Mesodermal cell (in vitro differentiated cells): ENCODE measurements at regions not wholly inside any gene's neighbourhood (a gene's known extent, or its start where the extent isn't known, plus 50 kb on each side); places are given as distances from the start of the nearest gene placed in this dataset.

Experiments used
- H3K27ac ChIP-seq: 2 replicates; pipeline ENCODE4 v1.7.0; 2013; ENCODE audit warnings: mild to moderate bottlenecking, low read depth, low read length, moderate library complexity; ENCODE audit not compliant: severe bottlenecking
- H3K36me3 ChIP-seq: 2 replicates; pipeline ENCODE4 v1.7.1; 2013; ENCODE audit warnings: mild to moderate bottlenecking, low read length, moderate library complexity; ENCODE audit not compliant: control insufficient read depth, insufficient read depth
- H3K4me1 ChIP-seq: one replicate; pipeline ENCODE4 v1.7.1; 2013; ENCODE audit warnings: mild to moderate bottlenecking, low read length; ENCODE audit not compliant: insufficient read depth, control insufficient read depth, poor library complexity, severe bottlenecking
- H3K4me3 ChIP-seq: 2 replicates; pipeline ENCODE4 v1.7.0; 2013; ENCODE audit warnings: low read length, control low read depth, mild to moderate bottlenecking; ENCODE audit not compliant: insufficient read depth, poor library complexity, severe bottlenecking; ENCODE audit errors: extremely low read depth
- H3K9me3 ChIP-seq: 2 replicates; pipeline ENCODE4 v1.7.1; 2013; ENCODE audit warnings: mild to moderate bottlenecking, low read length, moderate library complexity; ENCODE audit not compliant: control insufficient read depth
- WGBS, 2 experiments: methylation state at CpG; one replicate each; pipeline ENCODE4 v1.1.5; 2013; ENCODE audit warnings: missing lambda C conversion rate in 2 of 2; ENCODE audit not compliant: insufficient coverage in 2 of 2; 5-methylcytosine and 5-hydroxymethylcytosine counted together

- Histone ChIP-seq H3K36me3 (no peaks in the 10 kb centered on the region), H3K4me3 (no peak overlapping the region), H3K27ac (no peak overlapping the region), H3K9me3 (no peaks in the 10 kb centered on the region), H3K4me1 (peaks cover 2% of the 10 kb centered on the region)
- 91% methylated on average over 1 of the region's 2 CpGs; no CpG with 5 or more reads in 1 of the 2 experiments for WGBS, 2 experiments
These were observed 200.4 kb downstream of the KIF18A start for GRCh38 chr11:27907530-27907929.

GRCh38 chr11:27907091-27907490 lies 200.9 kb downstream of the KIF18A start:
- 100% methylated on average over 2 of the region's 2 CpGs for WGBS, 2 experiments
- Histone ChIP-seq H3K36me3 (no peaks in the 10 kb centered on the region), H3K27ac (no peak overlapping the region), H3K9me3 (no peaks in the 10 kb centered on the region), H3K4me1 (peaks cover 2% of the 10 kb centered on the region), H3K4me3 (no peak overlapping the region)

DNA sequence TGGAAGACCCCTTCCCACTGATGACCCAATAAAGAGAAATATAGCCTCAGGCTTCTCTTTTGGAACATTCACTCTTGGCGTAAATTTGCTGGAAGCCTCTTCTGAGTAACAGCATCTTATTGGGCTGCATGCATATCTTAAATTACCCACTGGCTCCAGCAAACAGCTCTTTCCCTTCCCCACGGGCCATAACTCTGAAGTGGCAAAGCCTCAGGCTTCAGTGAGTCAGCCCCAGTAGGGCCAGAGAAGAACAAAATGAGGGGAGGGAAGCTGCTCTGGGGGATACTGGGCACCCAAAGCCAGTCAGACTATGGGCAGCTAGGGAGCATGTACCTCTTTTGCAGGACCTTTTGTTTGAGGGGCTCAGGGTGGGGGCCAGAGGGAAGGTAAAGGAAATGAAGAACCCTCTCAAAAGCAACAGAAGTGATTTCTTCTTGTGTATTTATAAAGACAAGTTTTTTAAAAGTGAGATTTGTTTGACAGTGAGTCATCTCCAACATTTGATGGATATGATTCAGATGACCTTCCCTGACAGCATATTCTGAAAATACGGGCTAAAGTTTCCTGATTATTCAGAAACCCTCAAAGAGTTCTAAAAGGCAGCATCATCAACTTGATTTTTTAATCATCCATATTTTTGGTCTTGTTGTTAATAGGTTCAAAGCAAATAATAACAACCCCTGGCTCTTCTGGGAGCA lies 203.4 kb downstream of the KIF18A start:
- WGBS, 2 experiments: 57 to 88% methylated on average over 1 to 2 of the region's 3 CpGs
- Histone ChIP-seq H3K36me3 (no peaks in the 10 kb centered on the region), H3K4me3 (no peak overlapping the region), H3K27ac (no peak overlapping the region), H3K9me3 (no peaks in the 10 kb centered on the region), H3K4me1 (no peaks in the 10 kb centered on the region)

DNA sequence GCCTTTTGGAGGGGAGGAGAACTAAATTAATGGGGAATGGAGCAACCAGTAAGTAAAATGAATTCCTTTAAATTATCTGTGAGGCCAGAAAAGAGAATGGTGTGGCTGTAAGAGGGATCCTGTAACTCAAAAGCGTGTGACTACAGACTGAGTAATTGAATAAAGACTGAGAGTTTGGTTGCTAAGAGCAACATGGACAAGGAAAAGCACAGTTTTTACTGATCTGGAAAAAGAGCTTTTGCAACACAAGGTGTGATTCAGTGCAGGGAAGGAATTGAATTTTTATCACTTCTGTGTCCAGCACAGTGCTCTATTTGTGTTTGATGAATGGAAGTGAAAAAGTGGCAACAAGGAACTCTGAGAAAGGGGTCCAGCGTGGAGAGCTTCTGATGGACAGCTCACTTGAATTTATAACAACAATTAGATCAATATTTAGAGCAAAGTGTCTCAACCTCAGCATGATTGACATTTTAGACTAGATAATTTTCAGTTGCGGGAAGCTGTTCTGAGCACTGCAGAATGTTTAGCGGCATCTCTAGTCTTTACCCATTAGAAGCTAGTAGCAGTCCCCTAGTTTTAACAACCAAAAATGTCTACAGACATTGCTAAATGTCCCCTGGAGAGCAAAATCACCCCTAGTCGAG lies 202.8 kb upstream of the BDNF start:
- Histone ChIP-seq H3K36me3 (no peaks in the 10 kb centered on the region), H3K4me3 (no peak overlapping the region), H3K4me1 (no peaks in the 10 kb centered on the region), H3K9me3 (no peaks in the 10 kb centered on the region), H3K27ac (no peak overlapping the region)
- 87 to 88% methylated on average over 2 of the region's 5 CpGs for WGBS, 2 experiments

DNA sequence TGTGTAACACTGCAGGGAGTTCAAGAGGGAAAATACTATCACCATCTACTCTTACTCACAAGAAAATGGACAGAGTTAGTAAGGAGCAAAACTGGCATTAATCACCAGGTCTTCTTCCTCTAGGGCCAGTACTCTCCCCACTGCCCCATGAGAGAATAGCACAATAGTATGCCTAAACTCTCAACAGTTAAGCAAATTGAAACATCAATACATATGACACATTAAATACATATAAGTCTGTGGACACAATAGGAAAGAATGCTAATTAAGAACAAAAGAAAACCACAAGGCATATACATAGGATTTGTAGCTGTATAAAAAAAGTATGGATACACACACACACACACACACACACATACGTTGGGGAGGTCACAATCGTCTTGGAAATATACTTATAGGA lies 197.9 kb upstream of the BDNF start:
- WGBS, 2 experiments: no CpG with 5 or more reads among the region's 2 CpGs
- H3K4me1 ChIP-seq: no peaks in the 10 kb centered on the region
- H3K36me3 ChIP-seq: no peaks in the 10 kb centered on the region
- no peak overlapping the region for H3K27ac ChIP-seq
- H3K9me3 ChIP-seq: no peaks in the 10 kb centered on the region
- H3K4me3 ChIP-seq: no peak overlapping the region

DNA sequence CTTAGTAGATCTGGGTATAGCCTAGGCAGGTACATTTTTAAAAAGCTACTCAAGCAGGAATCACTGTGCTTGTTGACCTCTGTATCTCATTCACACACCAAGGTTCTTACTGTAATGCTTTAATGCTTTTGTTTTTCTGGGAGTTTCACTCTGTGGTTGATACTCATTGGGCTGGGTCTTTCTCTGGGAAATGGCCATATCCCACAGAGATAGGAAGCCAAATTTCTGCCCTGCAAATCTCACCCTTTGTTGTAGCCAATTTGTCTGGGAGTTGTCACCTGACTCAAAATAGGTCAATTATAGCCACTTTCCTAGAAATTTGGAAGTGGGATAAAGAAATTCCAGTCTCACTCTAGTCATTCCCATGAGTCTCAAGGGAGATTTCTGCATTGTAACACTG lies 195.8 kb upstream of the BDNF start:
- H3K36me3 ChIP-seq: no peaks in the 10 kb centered on the region
- H3K4me3 ChIP-seq: no peak overlapping the region
- no peaks in the 10 kb centered on the region for H3K9me3 ChIP-seq
- H3K4me1 ChIP-seq: no peaks in the 10 kb centered on the region
- H3K27ac ChIP-seq: no peak overlapping the region

DNA sequence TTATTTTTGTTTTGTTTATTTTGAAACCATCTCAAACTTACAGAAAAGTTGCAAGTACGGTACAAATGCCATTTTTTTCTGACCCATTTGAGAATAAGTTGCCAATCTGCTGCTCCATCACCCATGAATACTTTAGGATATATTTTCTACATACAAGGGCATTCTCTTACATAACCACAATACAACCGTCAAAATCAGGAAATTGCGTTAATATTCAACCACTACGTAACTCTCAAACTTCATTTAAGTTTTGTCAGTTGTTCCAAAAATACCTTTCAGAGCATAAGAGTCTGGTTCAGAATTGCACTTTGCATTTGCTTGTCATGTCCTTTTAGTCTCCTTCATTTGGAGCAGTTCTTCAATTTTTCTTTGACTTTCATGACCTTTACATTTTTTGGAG lies 194.3 kb upstream of the BDNF start:
- WGBS, 2 experiments: 89 to 98% methylated on average over 3 to 4 of the region's 4 CpGs
- Histone ChIP-seq H3K9me3 (no peaks in the 10 kb centered on the region), H3K4me3 (no peak overlapping the region), H3K27ac (no peak overlapping the region), H3K36me3 (no peaks in the 10 kb centered on the region), H3K4me1 (no peaks in the 10 kb centered on the region)

DNA sequence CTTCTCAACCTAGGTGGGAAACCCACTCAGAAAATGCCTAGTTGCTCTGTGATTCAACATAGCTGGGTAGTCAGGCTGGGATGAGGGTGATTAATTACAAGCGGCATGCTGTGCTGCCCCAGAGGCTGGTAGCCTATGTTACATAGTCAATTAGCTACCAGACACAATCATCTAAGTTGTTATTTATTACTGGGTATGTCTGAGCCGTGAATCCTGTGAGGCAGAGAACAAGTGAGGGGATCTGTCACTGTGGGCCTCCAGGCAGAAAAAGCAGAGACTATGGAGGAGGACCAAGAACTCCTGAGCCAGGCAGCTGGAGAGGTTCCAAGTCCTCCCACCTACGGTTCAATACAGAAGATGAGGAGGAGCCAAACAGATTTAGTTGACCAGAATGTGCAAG lies 186.6 kb upstream of the BDNF start:
- Histone ChIP-seq H3K4me1 (peaks cover 5% of the 10 kb centered on the region), H3K4me3 (no peak overlapping the region), H3K9me3 (no peaks in the 10 kb centered on the region), H3K27ac (no peak overlapping the region), H3K36me3 (no peaks in the 10 kb centered on the region)
- 88 to 100% methylated on average over 1 to 2 of the region's 3 CpGs for WGBS, 2 experiments

DNA sequence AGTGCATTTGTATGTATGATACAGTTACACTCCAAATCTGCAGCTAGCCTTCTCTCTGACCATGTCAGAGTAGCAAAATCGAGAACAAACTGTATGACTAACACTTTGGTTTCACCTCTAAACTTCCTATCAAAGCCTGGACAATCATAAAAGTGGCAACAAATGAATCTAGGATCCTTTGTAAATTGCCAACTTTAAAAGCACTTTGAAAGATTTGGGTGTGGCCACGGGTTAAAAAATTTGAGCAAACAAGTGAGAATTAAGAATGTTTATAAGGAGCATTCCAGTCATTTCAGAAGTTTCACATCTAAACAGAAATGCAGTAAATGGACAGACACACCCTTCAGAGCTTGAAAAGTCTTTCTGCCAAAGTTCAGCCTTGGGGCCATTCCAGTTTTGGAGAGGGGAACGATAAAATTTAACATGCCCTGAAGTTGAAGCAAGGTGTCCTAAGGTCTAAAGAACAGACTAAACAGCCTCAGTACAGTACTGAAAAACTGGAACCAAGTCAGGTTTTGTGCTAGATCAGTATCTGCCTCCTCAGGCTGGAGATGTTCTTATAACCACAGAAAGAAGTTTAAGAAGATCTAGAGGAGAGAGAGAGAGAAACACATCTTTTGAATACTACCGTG lies 181.9 kb upstream of the BDNF start:
- no peak overlapping the region for H3K4me3 ChIP-seq
- no peaks in the 10 kb centered on the region for H3K36me3 ChIP-seq
- H3K9me3 ChIP-seq: no peaks in the 10 kb centered on the region
- no peak overlapping the region for H3K27ac ChIP-seq
- peaks cover 5% of the 10 kb centered on the region for H3K4me1 ChIP-seq
- 94 to 100% methylated on average over 1 to 3 of the region's 4 CpGs for WGBS, 2 experiments

- H3K27ac ChIP-seq: no peak overlapping the region
- no peak overlapping the region for H3K4me3 ChIP-seq
- WGBS, 2 experiments: 77 to 85% methylated on average over 3 of the region's 3 CpGs
- no peaks in the 10 kb centered on the region for H3K36me3 ChIP-seq
- H3K9me3 ChIP-seq: no peaks in the 10 kb centered on the region
- H3K4me1 ChIP-seq: no peaks in the 10 kb centered on the region
These were observed 175.8 kb upstream of the BDNF start for GRCh38 chr11:27875831-27876775.
